Muscle of leg (tissue), 3 donors: ENCODE measurements at regions not wholly inside any gene's neighbourhood (a gene's known extent, or its start where the extent isn't known, plus 50 kb on each side); places are given as distances from the start of the nearest gene placed in this dataset.

Experiments used
- DNase-seq: peaks from one replicate; pipeline ENCODE4 v3.0.0; 2013
- H3K27ac ChIP-seq: one replicate; pipeline ENCODE4 v1.5.1; 2013; ENCODE audit warnings: mild to moderate bottlenecking, low read length, control low read depth
- H3K27me3 ChIP-seq: one replicate; pipeline ENCODE4 v1.6.1; 2013; ENCODE audit warnings: low read length; ENCODE audit not compliant: control insufficient read depth, insufficient read depth
- H3K36me3 ChIP-seq: one replicate; pipeline ENCODE4 v1.6.1; 2013; ENCODE audit warnings: low read length; ENCODE audit not compliant: control insufficient read depth, insufficient read depth
- H3K4me1 ChIP-seq: one replicate; pipeline ENCODE4 v1.6.1; 2013; ENCODE audit warnings: low read length; ENCODE audit not compliant: control insufficient read depth, insufficient read depth
- H3K4me3 ChIP-seq: one replicate; pipeline ENCODE4 v1.5.1; 2013; ENCODE audit warnings: low read length, control low read depth
- H3K9me3 ChIP-seq: replicated peaks from 2 replicates; pipeline ENCODE4 v1.6.1; 2013; ENCODE audit warnings: low read depth, low read length; ENCODE audit not compliant: control insufficient read depth
- WGBS: methylation state at CpG from one replicate; pipeline ENCODE4 v1.1.5; 2013; ENCODE audit warnings: missing lambda C conversion rate; ENCODE audit not compliant: insufficient coverage; 5-methylcytosine and 5-hydroxymethylcytosine counted together

DNA sequence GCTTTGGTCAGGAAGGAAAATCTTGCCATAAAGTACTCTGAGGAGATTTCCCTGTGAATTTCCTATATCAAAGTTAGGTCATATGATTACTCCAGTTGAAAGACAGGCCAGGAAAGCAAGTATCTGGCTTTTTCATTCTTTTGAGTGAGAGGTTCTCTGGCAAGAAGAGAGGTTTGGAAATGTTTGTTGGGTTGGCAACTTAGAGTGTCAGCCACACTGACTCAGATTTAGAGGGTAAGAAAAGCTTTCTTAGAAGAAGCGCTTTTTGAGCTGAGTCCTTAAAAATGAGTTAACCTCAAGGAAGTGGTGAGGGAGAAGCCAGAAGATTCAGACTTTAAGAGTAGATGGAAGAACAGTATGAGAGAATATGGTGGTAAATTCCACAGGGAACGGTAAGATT is 86.1 kb upstream of the BDNF start:
- 97% methylated on average over 2 of the region's 2 CpGs for WGBS
- Histone ChIP-seq H3K9me3 (no peaks in the 10 kb centered on the region), H3K27me3 (no peaks in the 10 kb centered on the region), H3K27ac (no peak overlapping the region), H3K4me1 (no peaks in the 10 kb centered on the region), H3K36me3 (no peaks in the 10 kb centered on the region), H3K4me3 (no peak overlapping the region)
- DNase-seq, result no peak

DNA sequence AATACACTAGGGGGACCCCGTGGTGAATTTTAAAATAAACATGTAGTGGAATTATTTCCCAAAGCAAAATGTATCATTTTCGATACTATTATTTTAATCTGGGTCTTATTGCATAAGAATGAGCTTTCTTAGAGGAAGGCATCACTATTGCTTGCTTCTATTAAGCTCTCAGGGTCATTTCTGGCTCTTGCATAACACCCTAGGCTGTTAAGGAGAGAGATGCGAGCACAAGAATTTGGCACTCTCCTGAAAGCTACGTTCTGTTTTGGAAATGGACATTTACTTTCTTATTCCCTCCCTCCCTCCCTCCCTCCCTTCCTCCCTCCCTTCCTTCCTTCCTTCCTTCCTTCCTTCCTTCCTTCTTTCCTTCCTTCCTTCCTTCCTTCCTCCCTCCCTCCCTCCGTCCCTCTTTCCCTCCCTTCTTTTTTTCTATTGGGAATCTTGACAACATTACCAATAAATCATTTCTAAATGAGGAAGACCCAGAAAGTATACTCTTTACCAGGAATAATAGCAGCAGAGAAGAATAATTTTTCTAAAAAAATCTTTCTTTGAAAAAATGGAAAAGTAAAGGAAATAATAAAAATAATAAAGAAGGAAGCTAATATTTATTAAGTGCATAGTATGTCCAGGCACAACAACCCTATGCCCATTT is 83.6 kb upstream of the BDNF start:
- no peaks in the 10 kb centered on the region for H3K27me3 ChIP-seq
- H3K36me3 ChIP-seq, result no peaks in the 10 kb centered on the region
- H3K4me3 ChIP-seq, result no peak overlapping the region
- H3K9me3 ChIP-seq, result no peaks in the 10 kb centered on the region
- no peaks in the 10 kb centered on the region for H3K4me1 ChIP-seq
- H3K27ac ChIP-seq, result no peak overlapping the region
- DNase-seq, result no peak
- WGBS, result no CpG with 5 or more reads among the region's 5 CpGs

DNA sequence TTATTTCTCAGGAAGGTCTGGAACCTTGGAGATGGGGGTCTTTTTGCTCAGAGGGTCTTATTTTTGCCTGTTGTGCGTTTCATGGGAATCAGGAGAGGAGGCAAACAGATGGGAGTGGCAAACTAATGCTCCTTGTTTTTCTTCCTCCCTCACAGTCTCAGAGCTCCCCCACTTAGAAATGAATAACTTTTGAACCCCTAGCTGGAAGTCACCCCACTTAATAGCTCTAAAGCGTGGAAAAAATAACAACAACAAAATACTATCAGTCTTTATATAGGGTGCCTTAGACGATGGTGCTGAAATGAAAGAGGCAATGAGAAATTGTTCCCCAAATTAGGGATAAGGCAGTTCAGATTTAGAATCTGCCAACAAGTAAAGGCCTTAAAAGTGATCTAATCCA is 76.8 kb upstream of the BDNF start:
- H3K27ac ChIP-seq, result no peak overlapping the region
- no peak for DNase-seq
- H3K9me3 ChIP-seq, result no peaks in the 10 kb centered on the region
- H3K27me3 ChIP-seq, result no peaks in the 10 kb centered on the region
- no peak overlapping the region for H3K4me3 ChIP-seq
- H3K4me1 ChIP-seq, result no peaks in the 10 kb centered on the region
- H3K36me3 ChIP-seq, result no peaks in the 10 kb centered on the region
- WGBS, result no CpG with 5 or more reads among the region's 3 CpGs

DNA sequence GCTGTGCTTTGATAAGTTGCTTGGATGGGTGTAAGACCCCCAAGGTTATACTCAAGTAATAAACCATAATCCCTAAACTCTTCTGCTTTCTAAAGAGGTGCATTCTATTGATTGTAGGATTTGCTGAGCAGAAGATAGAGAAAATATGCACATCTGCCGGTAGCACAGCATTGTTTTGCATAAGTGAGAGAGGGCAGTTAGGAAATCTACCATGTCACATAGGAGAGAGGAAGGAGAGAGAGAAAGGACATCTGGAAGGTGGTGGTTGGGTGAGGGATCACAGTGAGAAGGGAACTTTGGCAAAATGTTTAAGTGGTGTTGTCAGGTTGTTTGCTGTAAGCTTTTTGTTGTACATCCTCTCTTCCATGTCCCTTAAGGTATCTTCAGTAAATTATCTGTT is 73.6 kb upstream of the BDNF start:
- Histone ChIP-seq H3K27ac (no peak overlapping the region), H3K4me1 (no peaks in the 10 kb centered on the region), H3K36me3 (no peaks in the 10 kb centered on the region), H3K9me3 (no peaks in the 10 kb centered on the region), H3K4me3 (no peak overlapping the region), H3K27me3 (no peaks in the 10 kb centered on the region)
- DNase-seq, result no peak
- WGBS, result 86% methylated on average over 1 of the region's 1 CpG

DNA sequence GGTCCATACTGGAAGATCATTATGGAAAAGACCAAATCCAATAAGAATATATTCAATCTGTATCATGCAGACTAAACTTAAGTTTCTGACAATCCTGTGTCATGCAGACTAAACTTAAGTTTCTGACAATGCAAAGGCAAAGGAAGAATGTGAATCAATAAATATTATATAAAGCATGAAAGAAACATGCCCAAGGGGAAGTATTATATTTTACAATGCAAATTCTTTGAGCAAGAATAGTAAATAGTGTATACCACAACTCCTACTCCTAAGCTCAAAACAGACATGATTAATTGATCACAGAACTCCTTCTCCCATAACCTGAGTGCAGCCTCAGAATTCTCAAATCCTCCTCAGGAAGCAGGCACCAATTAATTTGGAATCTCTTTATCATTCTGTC is 71.3 kb upstream of the BDNF start:
- no peaks in the 10 kb centered on the region for H3K36me3 ChIP-seq
- no peak overlapping the region for H3K4me3 ChIP-seq
- no peaks in the 10 kb centered on the region for H3K4me1 ChIP-seq
- no peaks in the 10 kb centered on the region for H3K9me3 ChIP-seq
- H3K27ac ChIP-seq, result no peak overlapping the region
- H3K27me3 ChIP-seq, result no peaks in the 10 kb centered on the region
- no peak for DNase-seq

DNA sequence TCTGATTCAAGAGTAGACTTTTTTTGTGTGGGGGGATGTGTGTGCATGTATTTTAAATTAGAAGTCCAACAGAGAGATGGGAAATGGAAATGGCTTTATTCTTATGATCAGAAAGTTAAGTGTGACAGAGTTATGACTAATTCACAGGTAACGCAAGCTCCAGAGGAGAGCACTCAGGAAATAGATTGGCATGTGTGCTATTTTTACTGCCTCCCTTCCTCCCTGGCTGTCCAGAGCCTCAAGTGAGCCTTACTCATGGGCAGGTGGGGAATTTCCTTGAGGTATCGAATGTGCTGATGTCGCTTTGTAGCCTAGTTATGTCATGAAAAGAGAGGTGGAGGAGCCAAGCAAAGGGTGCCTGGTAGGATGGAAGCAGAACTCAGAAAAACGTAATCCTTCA is 70.3 kb upstream of the BDNF start:
- no peak overlapping the region for H3K27ac ChIP-seq
- H3K4me3 ChIP-seq, result no peak overlapping the region
- no peaks in the 10 kb centered on the region for H3K9me3 ChIP-seq
- no peaks in the 10 kb centered on the region for H3K27me3 ChIP-seq
- no peak for DNase-seq
- 64% methylated on average over 2 of the region's 4 CpGs for WGBS
- no peaks in the 10 kb centered on the region for H3K36me3 ChIP-seq
- no peaks in the 10 kb centered on the region for H3K4me1 ChIP-seq

DNA sequence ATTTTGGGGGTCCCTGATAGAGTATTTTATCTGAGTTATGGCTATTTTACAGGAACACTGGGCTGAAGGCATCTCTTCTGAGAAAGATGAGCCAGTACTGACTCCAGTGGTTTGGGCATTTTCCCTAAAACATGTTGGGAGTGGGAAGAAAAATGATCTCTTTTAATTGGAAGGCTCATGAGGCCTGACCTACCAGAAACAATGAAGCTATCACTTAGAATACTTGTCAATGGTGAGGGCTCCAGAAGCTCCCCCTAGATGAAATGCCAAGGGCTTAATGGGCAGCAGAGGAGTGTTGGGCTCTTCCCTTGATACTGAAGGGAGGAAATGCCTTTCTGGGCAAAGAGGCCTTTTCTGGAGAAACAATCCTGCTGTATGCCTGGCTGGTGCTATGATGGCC is 63.5 kb upstream of the BDNF start:
- Histone ChIP-seq H3K36me3 (no peaks in the 10 kb centered on the region), H3K27ac (no peak overlapping the region), H3K4me3 (no peak overlapping the region), H3K9me3 (no peaks in the 10 kb centered on the region), H3K4me1 (no peaks in the 10 kb centered on the region), H3K27me3 (no peaks in the 10 kb centered on the region)
- no peak for DNase-seq

DNA sequence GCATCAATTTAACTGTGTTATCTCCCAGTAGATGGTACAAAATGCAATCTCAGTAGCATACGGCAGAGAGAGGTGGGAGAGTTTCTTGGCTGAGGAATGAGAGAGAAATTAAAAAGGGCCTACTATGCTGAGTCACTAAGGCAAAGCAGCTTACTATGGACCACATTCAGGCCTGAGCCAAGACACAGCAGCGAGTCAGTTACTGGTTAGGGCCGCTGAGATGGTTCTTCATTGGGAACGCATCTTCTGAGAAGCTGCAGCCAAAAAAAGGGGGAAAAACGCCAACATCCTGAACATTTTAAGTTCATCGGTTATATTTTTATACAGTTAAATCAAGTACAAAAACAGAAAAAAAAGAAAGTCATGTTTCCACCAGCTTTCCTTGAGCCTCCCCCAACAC is 61.1 kb upstream of the BDNF start:
- no peak for DNase-seq
- H3K36me3 ChIP-seq, result no peaks in the 10 kb centered on the region
- H3K4me1 ChIP-seq, result no peaks in the 10 kb centered on the region
- no peak overlapping the region for H3K27ac ChIP-seq
- H3K4me3 ChIP-seq, result no peak overlapping the region
- H3K27me3 ChIP-seq, result no peaks in the 10 kb centered on the region
- WGBS, result no CpG with 5 or more reads among the region's 6 CpGs
- no peaks in the 10 kb centered on the region for H3K9me3 ChIP-seq

DNA sequence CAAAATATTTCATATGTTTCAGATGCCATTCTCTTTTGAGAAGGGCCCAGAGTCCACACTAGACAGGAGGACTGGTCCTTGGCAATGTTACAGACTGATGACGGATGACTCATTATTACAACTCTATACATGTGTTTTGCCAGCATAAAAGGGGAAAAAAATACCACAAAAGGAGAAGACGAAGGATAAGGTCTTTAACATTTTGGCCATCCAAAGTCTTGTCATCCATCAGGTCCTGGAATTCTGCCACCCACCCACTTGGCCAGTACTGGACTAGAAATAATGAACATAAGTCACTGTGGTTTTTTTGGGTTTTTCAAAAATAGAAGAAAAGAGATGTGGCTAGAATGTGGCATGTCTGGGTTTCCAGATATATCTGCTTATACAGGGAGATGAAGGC is 57.7 kb upstream of the BDNF start:
- H3K27me3 ChIP-seq, result no peaks in the 10 kb centered on the region
- H3K4me1 ChIP-seq, result no peaks in the 10 kb centered on the region
- no peak for DNase-seq
- no peak overlapping the region for H3K4me3 ChIP-seq
- H3K9me3 ChIP-seq, result no peaks in the 10 kb centered on the region
- WGBS, result no CpG with 5 or more reads among the region's 2 CpGs
- no peak overlapping the region for H3K27ac ChIP-seq
- H3K36me3 ChIP-seq, result no peaks in the 10 kb centered on the region

DNA sequence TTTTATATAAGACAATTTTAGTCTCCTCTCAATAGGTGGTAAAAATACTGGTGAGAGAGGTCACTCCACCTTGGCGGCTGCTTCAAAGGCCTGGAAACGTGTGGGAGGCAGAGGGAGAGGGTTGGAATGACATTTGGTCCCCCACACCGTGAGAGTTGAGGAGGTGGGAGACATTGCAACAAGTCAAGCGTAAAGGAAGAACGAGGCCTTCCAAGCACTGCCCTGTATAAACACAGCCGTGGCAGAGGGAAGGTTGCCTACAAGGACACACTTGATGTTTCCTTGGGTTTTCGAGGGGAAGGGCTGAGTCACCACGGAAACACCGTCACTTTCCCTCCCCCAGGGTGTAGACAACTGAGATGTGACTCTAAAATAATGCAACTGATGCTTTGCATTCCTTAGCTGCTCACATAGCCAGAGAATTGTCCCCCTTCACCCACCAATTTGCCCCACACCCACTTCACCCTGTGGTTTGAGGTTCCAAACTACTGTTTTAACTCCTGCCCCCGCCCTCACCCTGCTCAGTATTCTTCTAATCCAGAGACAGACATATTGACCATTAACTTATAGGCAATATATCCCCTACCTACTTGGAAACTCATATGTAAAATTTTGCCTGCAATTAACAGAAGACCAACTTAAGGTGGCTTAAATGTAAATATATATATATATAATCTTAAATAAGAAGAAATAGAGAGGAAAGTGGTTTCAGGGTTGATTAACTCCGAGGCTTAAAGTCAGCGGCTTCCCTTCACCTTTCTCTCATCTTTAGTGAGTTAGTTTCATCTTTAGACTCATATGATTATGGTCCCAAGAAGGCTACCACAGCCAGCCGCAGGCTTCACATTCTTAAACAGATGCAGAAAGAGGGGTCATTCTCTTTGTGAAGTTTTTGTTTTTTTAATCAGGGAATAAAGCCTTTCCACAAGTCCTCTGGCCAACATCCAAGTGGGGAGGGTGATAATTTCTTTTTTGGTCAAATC is 54.1 kb upstream of the BDNF start:
- Histone ChIP-seq H3K27me3 (no peaks in the 10 kb centered on the region), H3K36me3 (no peaks in the 10 kb centered on the region), H3K27ac (no peak overlapping the region), H3K4me3 (no peak overlapping the region), H3K4me1 (no peaks in the 10 kb centered on the region), H3K9me3 (no peaks in the 10 kb centered on the region)
- DNase-seq, result no peak
- 18% methylated on average over 3 of the region's 13 CpGs for WGBS
